ENCODE measurements at regions not wholly inside any gene's neighbourhood (a gene's known extent, or its start where the extent isn't known, plus 50 kb on each side); places are given as distances from the start of the nearest gene placed in this dataset.

DNA sequence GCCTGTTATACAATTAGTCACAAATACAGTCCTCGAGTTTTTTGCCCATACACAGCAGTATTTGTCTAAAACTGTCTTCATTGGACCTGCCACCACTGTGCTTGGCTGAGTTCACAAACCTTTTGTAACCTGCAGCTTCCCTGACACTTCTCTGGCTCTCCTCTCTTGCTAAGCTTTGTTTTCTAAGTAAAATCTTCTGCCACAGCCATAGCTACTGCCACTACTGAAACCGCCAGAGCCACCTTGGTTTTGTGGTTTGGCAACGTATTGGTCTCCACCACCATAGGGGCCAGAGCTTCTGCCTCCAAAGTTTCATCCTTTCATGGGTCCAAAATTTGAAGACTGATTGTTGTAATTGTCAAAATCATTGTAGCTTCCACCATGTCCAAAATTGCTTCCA is 668.2 kb upstream of the BRINP3 start:
- Histone ChIP-seq H3K79me2 (ENCODE audit: insufficient read depth, low read length) (no peaks in the 10 kb centered on the region; the same call in 1 of the 2 replicates), H4K20me1 (ENCODE audit: control insufficient read depth, insufficient read depth, insufficient read length) (no peaks in the 10 kb centered on the region), H4K5ac (ENCODE audit: insufficient read length, low read depth, low read length) (no peak overlapping the region), H4K8ac (replicated peaks; ENCODE audit: insufficient read length, low read depth, low read length) (no peak overlapping the region), H2AFZ (ENCODE audit: low read length) (no peak overlapping the region), H4K91ac (ENCODE audit: insufficient read length, low read depth, low read length) (no peak overlapping the region), H3K79me1 (ENCODE audit: insufficient read depth, low read depth, low read length, poor library complexity, severe bottlenecking) (no peaks in the 10 kb centered on the region), H2BK20ac (ENCODE audit: low read depth, low read length, poor library complexity, severe bottlenecking) (no peak overlapping the region), H3K4me2 (ENCODE audit: insufficient read depth, insufficient read length, low read length) (no peak overlapping the region), H3K27ac (ENCODE audit: insufficient read length, low read depth, low read length) (no peak overlapping the region), H3K23ac (ENCODE audit: insufficient read length, low read depth, low read length) (no peak overlapping the region), H3K9me3 (ENCODE audit: control insufficient read depth, low read depth, low read length) (no peaks in the 10 kb centered on the region), H3K9ac (ENCODE audit: extremely low read depth, insufficient read length, low read length) (no peak overlapping the region), H2BK12ac (ENCODE audit: insufficient read length, low read depth, low read length) (no peak overlapping the region), H3K14ac (ENCODE audit: insufficient read depth, low read length) (no peak overlapping the region), H3K27me3 (ENCODE audit: insufficient read depth, low read length) (no peaks in the 10 kb centered on the region), H3K23me2 (ENCODE audit: insufficient read length, low read depth, low read length, poor library complexity, severe bottlenecking) (no peaks in the 10 kb centered on the region), H3K18ac (ENCODE audit: insufficient read length, low read depth, low read length) (no peak overlapping the region), H3K56ac (ENCODE audit: insufficient read length, low read depth, low read length) (no peak overlapping the region), H2BK120ac (ENCODE audit: low read depth, low read length, poor library complexity, severe bottlenecking) (no peak overlapping the region), H2BK5ac (ENCODE audit: insufficient read length, low read length) (no peak overlapping the region), H2AK5ac (ENCODE audit: insufficient read length, low read length) (no peak overlapping the region), H3T11ph (ENCODE audit: low read length) (no peak overlapping the region), H3K4ac (ENCODE audit: low read depth, low read length) (no peak overlapping the region), H2BK15ac (ENCODE audit: low read depth, low read length) (no peak overlapping the region), H3K4me1 (ENCODE audit: insufficient read depth, low read length) (no peaks in the 10 kb centered on the region)
- no peaks in the 10 kb centered on the region for H3K4me1 Mint-ChIP-seq
- no peak for DNase-seq
- no CpG with 5 or more reads among the region's 3 CpGs for WGBS (ENCODE audit: extremely low coverage, insufficient read length, low lambda C conversion rate)
- H3K27ac Mint-ChIP-seq: no peak overlapping the region
- no peak overlapping the region for H3K4me3 Mint-ChIP-seq
- TF ChIP-seq, protein P1, sequence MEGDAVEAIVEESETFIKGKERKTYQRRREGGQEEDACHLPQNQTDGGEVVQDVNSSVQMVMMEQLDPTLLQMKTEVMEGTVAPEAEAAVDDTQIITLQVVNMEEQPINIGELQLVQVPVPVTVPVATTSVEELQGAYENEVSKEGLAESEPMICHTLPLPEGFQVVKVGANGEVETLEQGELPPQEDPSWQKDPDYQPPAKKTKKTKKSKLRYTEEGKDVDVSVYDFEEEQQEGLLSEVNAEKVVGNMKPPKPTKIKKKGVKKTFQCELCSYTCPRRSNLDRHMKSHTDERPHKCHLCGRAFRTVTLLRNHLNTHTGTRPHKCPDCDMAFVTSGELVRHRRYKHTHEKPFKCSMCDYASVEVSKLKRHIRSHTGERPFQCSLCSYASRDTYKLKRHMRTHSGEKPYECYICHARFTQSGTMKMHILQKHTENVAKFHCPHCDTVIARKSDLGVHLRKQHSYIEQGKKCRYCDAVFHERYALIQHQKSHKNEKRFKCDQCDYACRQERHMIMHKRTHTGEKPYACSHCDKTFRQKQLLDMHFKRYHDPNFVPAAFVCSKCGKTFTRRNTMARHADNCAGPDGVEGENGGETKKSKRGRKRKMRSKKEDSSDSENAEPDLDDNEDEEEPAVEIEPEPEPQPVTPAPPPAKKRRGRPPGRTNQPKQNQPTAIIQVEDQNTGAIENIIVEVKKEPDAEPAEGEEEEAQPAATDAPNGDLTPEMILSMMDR (conservative IDR thresholded peaks at IDR 0.05): no peak
- no peaks in the 10 kb centered on the region; a peak in 1 of 5 replicates for H3K9me3 Mint-ChIP-seq
- H3K27me3 Mint-ChIP-seq (ENCODE audit: low read depth): no peaks in the 10 kb centered on the region
- no peaks in the 10 kb centered on the region for H3K36me3 Mint-ChIP-seq (ENCODE audit: insufficient read depth in 1 of 3, low read depth in 3 of 3)
